ENCODE measurements at regions not wholly inside any gene's neighbourhood (a gene's known extent, or its start where the extent isn't known, plus 50 kb on each side); places are given as distances from the start of the nearest gene placed in this dataset.

GRCh38 chr20:19021406-19022117 is 190.9 kb upstream of the SLC24A3 start:
- no peak for TF ChIP-seq CTCF (IDR thresholded peaks at IDR 0.05; ENCODE audit: insufficient read depth, low read length)
- TF ChIP-seq, protein P1, sequence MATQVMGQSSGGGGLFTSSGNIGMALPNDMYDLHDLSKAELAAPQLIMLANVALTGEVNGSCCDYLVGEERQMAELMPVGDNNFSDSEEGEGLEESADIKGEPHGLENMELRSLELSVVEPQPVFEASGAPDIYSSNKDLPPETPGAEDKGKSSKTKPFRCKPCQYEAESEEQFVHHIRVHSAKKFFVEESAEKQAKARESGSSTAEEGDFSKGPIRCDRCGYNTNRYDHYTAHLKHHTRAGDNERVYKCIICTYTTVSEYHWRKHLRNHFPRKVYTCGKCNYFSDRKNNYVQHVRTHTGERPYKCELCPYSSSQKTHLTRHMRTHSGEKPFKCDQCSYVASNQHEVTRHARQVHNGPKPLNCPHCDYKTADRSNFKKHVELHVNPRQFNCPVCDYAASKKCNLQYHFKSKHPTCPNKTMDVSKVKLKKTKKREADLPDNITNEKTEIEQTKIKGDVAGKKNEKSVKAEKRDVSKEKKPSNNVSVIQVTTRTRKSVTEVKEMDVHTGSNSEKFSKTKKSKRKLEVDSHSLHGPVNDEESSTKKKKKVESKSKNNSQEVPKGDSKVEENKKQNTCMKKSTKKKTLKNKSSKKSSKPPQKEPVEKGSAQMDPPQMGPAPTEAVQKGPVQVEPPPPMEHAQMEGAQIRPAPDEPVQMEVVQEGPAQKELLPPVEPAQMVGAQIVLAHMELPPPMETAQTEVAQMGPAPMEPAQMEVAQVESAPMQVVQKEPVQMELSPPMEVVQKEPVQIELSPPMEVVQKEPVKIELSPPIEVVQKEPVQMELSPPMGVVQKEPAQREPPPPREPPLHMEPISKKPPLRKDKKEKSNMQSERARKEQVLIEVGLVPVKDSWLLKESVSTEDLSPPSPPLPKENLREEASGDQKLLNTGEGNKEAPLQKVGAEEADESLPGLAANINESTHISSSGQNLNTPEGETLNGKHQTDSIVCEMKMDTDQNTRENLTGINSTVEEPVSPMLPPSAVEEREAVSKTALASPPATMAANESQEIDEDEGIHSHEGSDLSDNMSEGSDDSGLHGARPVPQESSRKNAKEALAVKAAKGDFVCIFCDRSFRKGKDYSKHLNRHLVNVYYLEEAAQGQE (IDR thresholded peaks at IDR 0.05; ENCODE audit: insufficient replicate concordance, low read depth), result no peak
- TF ChIP-seq GABPA (IDR thresholded peaks at IDR 0.05; ENCODE audit: low read depth), result no peak
- TF ChIP-seq POLR2AphosphoS5 (IDR thresholded peaks at IDR 0.05; ENCODE audit: low read depth), result no peak

Measured in HL-60 (cell line).